Spinal cord (tissue), 9 donors: ENCODE measurements at regions not wholly inside any gene's neighbourhood (a gene's known extent, or its start where the extent isn't known, plus 50 kb on each side); places are given as distances from the start of the nearest gene placed in this dataset.

Source experiments
- DNase-seq, 6 donors: peaks; one replicate each; pipeline versions ENCODE4 v3.0.0 to v3.0.0-alpha.2; 2013 to 2015; ENCODE audit warnings: low spot score in 6 of 6, low read depth in 4 of 6
- H3K27ac ChIP-seq: one replicate; pipeline ENCODE4 v1.5.1; 2013; ENCODE audit warnings: low read depth, low read length, control low read depth
- H3K27me3 ChIP-seq: one replicate; pipeline ENCODE4 v1.6.1; 2013; ENCODE audit warnings: low read length; ENCODE audit not compliant: control insufficient read depth, insufficient read depth
- H3K36me3 ChIP-seq: one replicate; pipeline ENCODE4 v1.6.1; 2013; ENCODE audit warnings: low read length; ENCODE audit not compliant: control insufficient read depth, insufficient read depth
- H3K4me1 ChIP-seq: one replicate; pipeline ENCODE4 v1.6.1; 2013; ENCODE audit warnings: low read length; ENCODE audit not compliant: control insufficient read depth, insufficient read depth
- H3K4me3 ChIP-seq: one replicate; pipeline ENCODE4 v1.5.1; 2013; ENCODE audit warnings: low read depth, low read length, control low read depth
- H3K9me3 ChIP-seq: one replicate; pipeline ENCODE4 v1.6.1; 2013; ENCODE audit warnings: low read length; ENCODE audit not compliant: control insufficient read depth, insufficient read depth
- WGBS: methylation state at CpG from one replicate; pipeline ENCODE4 v1.1.5; 2013; ENCODE audit warnings: missing lambda C conversion rate; ENCODE audit not compliant: insufficient coverage; 5-methylcytosine and 5-hydroxymethylcytosine counted together
- donor health status: healthy.

DNA sequence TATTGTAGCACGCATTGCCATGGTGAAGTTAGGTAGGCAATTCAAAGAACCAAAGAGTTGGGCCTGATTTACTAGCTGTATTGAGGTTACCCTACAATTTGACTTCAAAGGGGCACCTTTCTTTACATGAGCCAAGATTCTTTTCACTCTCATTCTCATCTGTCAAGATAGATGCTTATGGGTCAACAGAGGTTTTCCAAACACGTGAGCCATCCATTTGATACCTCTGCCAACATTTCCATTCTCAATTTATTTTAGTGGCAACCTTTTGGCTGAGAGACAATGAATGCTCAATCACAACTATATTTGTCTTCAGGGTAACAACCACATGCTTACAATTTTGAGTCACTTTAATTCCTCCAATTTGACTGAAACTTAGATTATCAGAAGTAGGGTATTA lies 370.6 kb upstream of the CDH20 start:
- no peak overlapping the region for H3K27ac ChIP-seq
- 60% methylated on average over 1 of the region's 2 CpGs for WGBS
- no peaks in the 10 kb centered on the region for H3K4me1 ChIP-seq
- H3K27me3 ChIP-seq, result no peaks in the 10 kb centered on the region
- H3K36me3 ChIP-seq, result no peaks in the 10 kb centered on the region
- peak in 2 of 6 donors; percentile 20 to 55 for DNase-seq
- H3K4me3 ChIP-seq, result no peak overlapping the region
- H3K9me3 ChIP-seq, result no peaks in the 10 kb centered on the region

DNA sequence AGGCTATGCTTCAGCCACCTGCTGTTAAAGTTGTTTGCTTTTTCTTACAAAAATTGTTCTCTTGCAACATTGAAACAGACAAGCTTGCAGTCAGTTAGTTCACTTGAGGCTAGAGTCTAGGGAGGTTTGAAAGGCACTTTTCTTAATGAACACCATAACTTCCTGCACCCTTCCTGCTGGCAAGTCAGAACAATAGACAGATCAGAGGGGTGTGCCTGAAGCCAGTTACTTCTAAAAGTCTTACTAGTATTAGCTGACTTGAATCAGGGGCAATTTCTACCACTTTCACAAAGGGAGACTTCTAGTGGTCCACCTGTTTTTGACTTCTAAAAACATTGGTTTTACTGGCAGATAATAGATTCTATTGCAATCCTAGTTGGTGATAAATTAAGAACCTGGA lies 367.4 kb upstream of the CDH20 start:
- no peak for DNase-seq
- Histone ChIP-seq H3K27me3 (no peaks in the 10 kb centered on the region), H3K36me3 (no peaks in the 10 kb centered on the region), H3K4me1 (no peaks in the 10 kb centered on the region), H3K9me3 (no peaks in the 10 kb centered on the region), H3K4me3 (no peak overlapping the region), H3K27ac (no peak overlapping the region)

DNA sequence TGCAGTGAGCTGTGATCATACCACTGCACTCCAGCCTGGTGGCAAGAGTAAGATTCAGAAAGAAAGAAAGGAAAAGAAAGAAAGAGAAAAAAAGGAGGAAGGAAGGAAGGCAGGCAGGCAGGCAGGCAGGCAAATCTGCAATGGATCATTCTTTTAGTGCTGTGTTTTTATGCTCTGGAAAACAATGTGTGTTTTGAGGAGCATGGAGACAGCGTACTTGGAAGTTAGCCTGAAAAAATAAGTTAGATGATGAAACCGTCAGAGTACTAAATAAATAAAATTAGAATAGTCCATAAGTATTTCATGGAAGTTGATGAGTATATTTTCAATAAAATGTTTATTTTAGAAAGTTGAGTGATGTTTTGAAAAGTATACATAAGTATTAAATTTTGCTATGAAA lies 366.4 kb upstream of the CDH20 start:
- H3K4me3 ChIP-seq, result no peak overlapping the region
- no peaks in the 10 kb centered on the region for H3K4me1 ChIP-seq
- H3K27me3 ChIP-seq, result no peaks in the 10 kb centered on the region
- H3K36me3 ChIP-seq, result no peaks in the 10 kb centered on the region
- WGBS, result no CpG with 5 or more reads among the region's 2 CpGs
- no peak overlapping the region for H3K27ac ChIP-seq
- no peaks in the 10 kb centered on the region for H3K9me3 ChIP-seq
- DNase-seq, result no peak

DNA sequence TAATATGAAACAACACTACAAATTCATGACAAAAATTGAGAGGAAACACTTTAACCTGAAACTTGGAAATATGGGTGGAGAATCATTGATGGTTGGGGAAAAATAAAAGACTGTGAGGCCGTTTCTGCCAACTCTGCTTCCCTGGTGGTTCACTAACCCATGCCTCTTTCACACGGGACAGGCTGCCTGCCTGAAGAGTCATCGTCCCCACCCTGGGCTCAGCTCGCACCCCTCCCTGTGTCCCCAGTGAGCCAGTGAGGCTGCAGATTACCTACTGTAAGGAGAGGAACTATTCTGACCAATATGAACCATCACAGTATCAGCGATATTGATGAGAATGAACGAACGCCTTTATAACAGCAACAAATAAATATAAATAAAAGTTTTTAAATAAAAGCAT lies 357.8 kb upstream of the CDH20 start:
- H3K27me3 ChIP-seq, result no peaks in the 10 kb centered on the region
- H3K4me3 ChIP-seq, result no peak overlapping the region
- DNase-seq, result no peak
- H3K27ac ChIP-seq, result no peak overlapping the region
- H3K9me3 ChIP-seq, result no peaks in the 10 kb centered on the region
- 80% methylated on average over 1 of the region's 7 CpGs for WGBS
- H3K4me1 ChIP-seq, result no peaks in the 10 kb centered on the region
- H3K36me3 ChIP-seq, result no peaks in the 10 kb centered on the region

- no peaks in the 10 kb centered on the region for H3K27me3 ChIP-seq
- no peak overlapping the region for H3K27ac ChIP-seq
- H3K4me3 ChIP-seq, result no peak overlapping the region
- no peaks in the 10 kb centered on the region for H3K4me1 ChIP-seq
- DNase-seq, result no peak
- no peaks in the 10 kb centered on the region for H3K36me3 ChIP-seq
- no peaks in the 10 kb centered on the region for H3K9me3 ChIP-seq
- WGBS, result 100% methylated on average over 2 of the region's 3 CpGs
These were observed 356.3 kb upstream of the CDH20 start for GRCh38 chr18:60976976-60977375.

GRCh38 chr18:60978338-60978737 lies 354.9 kb upstream of the CDH20 start:
- Histone ChIP-seq H3K27me3 (no peaks in the 10 kb centered on the region), H3K36me3 (no peaks in the 10 kb centered on the region), H3K4me1 (no peaks in the 10 kb centered on the region), H3K27ac (no peak overlapping the region), H3K9me3 (no peaks in the 10 kb centered on the region), H3K4me3 (no peak overlapping the region)
- WGBS, result no CpG with 5 or more reads among the region's 6 CpGs
- no peak for DNase-seq

- H3K27ac ChIP-seq, result no peak overlapping the region
- DNase-seq, result no peak
- H3K4me1 ChIP-seq, result no peaks in the 10 kb centered on the region
- H3K27me3 ChIP-seq, result no peaks in the 10 kb centered on the region
- H3K4me3 ChIP-seq, result no peak overlapping the region
- H3K9me3 ChIP-seq, result no peaks in the 10 kb centered on the region
- H3K36me3 ChIP-seq, result no peaks in the 10 kb centered on the region
- WGBS, result no CpG with 5 or more reads among the region's 2 CpGs
These were observed 352.7 kb upstream of the CDH20 start for GRCh38 chr18:60980422-60981005.

GRCh38 chr18:60981682-60982328 lies 351.4 kb upstream of the CDH20 start:
- Histone ChIP-seq H3K9me3 (no peaks in the 10 kb centered on the region), H3K27me3 (no peaks in the 10 kb centered on the region), H3K4me3 (no peak overlapping the region), H3K36me3 (no peaks in the 10 kb centered on the region), H3K27ac (no peak overlapping the region), H3K4me1 (no peaks in the 10 kb centered on the region)
- 83% methylated on average over 1 of the region's 3 CpGs for WGBS
- peak in 1 of 6 donors; percentile 63 for DNase-seq

- WGBS, result no CpG with 5 or more reads among the region's 2 CpGs
These were observed 350.9 kb upstream of the CDH20 start for GRCh38 chr18:60982329-60982695.

DNA sequence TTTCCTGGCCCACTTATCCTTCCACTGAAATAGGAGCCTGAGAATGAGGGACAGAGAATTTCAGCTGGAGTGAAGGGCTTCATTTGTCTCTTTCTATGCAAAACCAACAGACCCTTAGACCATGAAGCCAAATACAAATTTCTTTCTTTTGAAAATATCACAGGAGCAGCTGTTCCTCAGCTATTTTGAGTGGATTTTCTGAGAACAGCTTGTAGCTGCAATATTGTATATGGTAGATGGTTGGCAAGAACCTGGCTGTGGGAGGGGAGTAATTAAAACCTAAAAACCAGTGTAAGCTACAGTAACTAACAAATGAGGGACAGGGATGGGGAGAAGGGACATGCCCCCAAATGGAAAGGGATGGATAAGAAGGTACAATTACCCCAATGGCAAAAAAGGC lies 350.3 kb upstream of the CDH20 start:
- H3K36me3 ChIP-seq, result no peaks in the 10 kb centered on the region
- no peaks in the 10 kb centered on the region for H3K9me3 ChIP-seq
- H3K27me3 ChIP-seq, result no peaks in the 10 kb centered on the region
- peak in 2 of 6 donors; percentile 20 to 78 for DNase-seq
- no peak overlapping the region for H3K4me3 ChIP-seq
- H3K27ac ChIP-seq, result no peak overlapping the region
- no peaks in the 10 kb centered on the region for H3K4me1 ChIP-seq

More at GRCh38 chr18:60982329-60982695, 350.9 kb upstream of the CDH20 start:
- no peaks in the 10 kb centered on the region for H3K9me3 ChIP-seq
- peak in 1 of 6 donors; percentile 13 for DNase-seq
- no peak overlapping the region for H3K27ac ChIP-seq
- H3K27me3 ChIP-seq, result no peaks in the 10 kb centered on the region
- H3K36me3 ChIP-seq, result no peaks in the 10 kb centered on the region
- no peak overlapping the region for H3K4me3 ChIP-seq
- H3K4me1 ChIP-seq, result no peaks in the 10 kb centered on the region
